OCI-LY7 (cell line): ENCODE measurements at regions not wholly inside any gene's neighbourhood (a gene's known extent, or its start where the extent isn't known, plus 50 kb on each side); places are given as distances from the start of the nearest gene placed in this dataset.

ENCODE experiments used
- BruUV-seq: library from RNA; stranded (reverse); fragments of 400-500 nt; replicated peaks from 2 replicates; lab custom pipeline; 2021; lab: Mats Ljungman, UMichigan
- CTCF ChIA-PET: fragments of 300-600 bp; sonication (Branson Sonifier 250); formaldehyde crosslinking; loops from one replicate; lab custom pipeline; 2022; ENCODE audit warnings: antibody characterized with exemption; ENCODE audit not compliant: unreplicated experiment; lab: Charles Lee
- POLR2A ChIA-PET: fragments of 300-600 bp; sonication (Branson Sonifier 250); formaldehyde crosslinking; loops from one replicate; lab custom pipeline; 2022; ENCODE audit warnings: antibody characterized with exemption; lab: Charles Lee
- DNase-seq: peaks from one replicate; pipeline ENCODE4 v3.0.0-alpha.2; 2015; ENCODE audit warnings: low spot score
- H2AFZ ChIP-seq: fragments of 200-600 bp; sonication (generic), shearing (Covaris generic); 2 replicates; pipeline ENCODE4 v1.6.1; 2014; ENCODE audit warnings: mild to moderate bottlenecking, antibody characterized with exemption, low read length, moderate library complexity
- H3K27ac ChIP-seq: fragments of 200-600 bp; sonication (generic); 2 replicates; pipeline ENCODE4 v1.5.1; 2014; ENCODE audit warnings: mixed run types, low read depth, mild to moderate bottlenecking, moderate library complexity, low read length, inconsistent platforms; ENCODE audit not compliant: poor library complexity, severe bottlenecking
- H3K36me3 ChIP-seq: fragments of 200-600 bp; sonication (generic); 2 replicates; pipeline ENCODE4 v1.6.1; 2014; ENCODE audit warnings: mild to moderate bottlenecking, antibody characterized with exemption, low read length, moderate library complexity, mixed read lengths; ENCODE audit not compliant: insufficient read depth
- H3K4me1 ChIP-seq: fragments of 200-600 bp; sonication (generic); 2 replicates; pipeline ENCODE4 v1.5.1; 2014; ENCODE audit warnings: mild to moderate bottlenecking, low read length; ENCODE audit not compliant: insufficient read depth, poor library complexity, severe bottlenecking
- H3K4me2 ChIP-seq: fragments of 200-600 bp; sonication (generic); 2 replicates; pipeline ENCODE4 v1.6.1; 2014; ENCODE audit warnings: mild to moderate bottlenecking, low read length
- H3K4me3 ChIP-seq: fragments of 200-600 bp; sonication (generic); 2 replicates; pipeline ENCODE4 v1.5.1; 2014; ENCODE audit warnings: mild to moderate bottlenecking, low read depth, low read length; ENCODE audit not compliant: poor library complexity, severe bottlenecking
- H3K79me2 ChIP-seq: fragments of 200-600 bp; sonication (generic); 2 replicates; pipeline ENCODE4 v1.6.1; 2016; ENCODE audit warnings: low read depth, mild to moderate bottlenecking, low read length, moderate library complexity, mixed read lengths; ENCODE audit not compliant: insufficient read depth
- H3K9me2 ChIP-seq: fragments of 200-600 bp; sonication (generic); 2 replicates; pipeline ENCODE4 v1.6.1; 2016; ENCODE audit warnings: mild to moderate bottlenecking, low read length, mixed read lengths; ENCODE audit not compliant: insufficient read depth
- H3K9me3 ChIP-seq: fragments of 200-600 bp; sonication (generic); 2 replicates; pipeline ENCODE4 v1.6.1; 2014; ENCODE audit warnings: mild to moderate bottlenecking, mixed run types, low read length, mixed read lengths
- H4K20me1 ChIP-seq: fragments of 200-600 bp; sonication (generic); 2 replicates; pipeline ENCODE4 v1.6.1; 2014; ENCODE audit warnings: mild to moderate bottlenecking, antibody characterized with exemption, low read length, moderate library complexity, mixed read lengths; ENCODE audit not compliant: insufficient read depth
- CTCF ChIP-seq: fragments of 200-600 bp; sonication (generic); conservative IDR thresholded peaks from 2 replicates; pipeline ENCODE4 v1.5.1; 2014; ENCODE audit warnings: mild to moderate bottlenecking, antibody characterized with exemption, low read length, moderate library complexity, mixed read lengths
- EZH2phosphoT487 ChIP-seq: fragments of 200-600 bp; sonication (generic); IDR thresholded peaks from 2 replicates; pipeline ENCODE4 v1.6.1; 2018; ENCODE audit warnings: low read depth, borderline replicate concordance, mild to moderate bottlenecking, mixed run types, antibody characterized with exemption, low read length, moderate library complexity, mixed read lengths
- intact Hi-C: fragments of 100-400 bp; cut with micrococcal nuclease; formaldehyde crosslinking; loops from one replicate; pipeline ENCODE4 v1.10.0; 2022; ENCODE audit not compliant: unreplicated experiment

GRCh38 chr4:26105815-26106699 is 192.0 kb downstream of the SMIM20 start:
- Histone ChIP-seq H3K9me2 (no peaks in the 10 kb centered on the region), H3K79me2 (no peaks in the 10 kb centered on the region), H2AFZ (no peak overlapping the region), H3K9me3 (no peaks in the 10 kb centered on the region), H3K4me3 (no peak overlapping the region), H3K4me1 (no peaks in the 10 kb centered on the region), H3K36me3 (no peaks in the 10 kb centered on the region), H4K20me1 (no peaks in the 10 kb centered on the region), H3K27ac (no peak overlapping the region), H3K4me2 (no peak overlapping the region)
- no TSS peak for BruUV-seq
- ChIA-PET POLR2A (interaction anchor here (1.7 kb wide), 1 partner anchor 19 kb away, joined by 5 read pairs; no protein-coding TSS in a partner anchor), CTCF (no interaction called here)
- TF ChIP-seq CTCF (no peak), EZH2phosphoT487 (no peak)
- no peak for DNase-seq
- intact Hi-C loops: no loop called here

DNA sequence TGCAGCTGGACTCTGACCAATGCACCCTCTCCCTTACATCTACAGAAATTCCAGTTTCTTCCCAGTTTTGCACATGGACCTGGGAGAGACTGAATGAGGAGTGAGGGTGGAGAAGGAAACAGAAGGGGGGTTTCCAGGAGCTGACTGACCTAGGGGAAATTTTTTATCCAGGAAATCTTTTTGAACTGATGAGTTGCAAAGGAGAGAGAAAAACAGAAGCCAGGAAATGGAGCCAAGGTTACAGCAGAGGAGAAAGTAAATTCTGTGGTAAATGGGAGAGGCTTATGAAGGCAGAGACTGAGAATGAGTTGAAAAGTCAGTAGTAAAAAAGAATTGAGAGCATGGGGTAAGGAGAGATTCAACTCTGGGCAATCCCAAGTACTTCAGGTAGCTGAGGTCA is 192.8 kb downstream of the SMIM20 start:
- no peaks in the 10 kb centered on the region for H4K20me1 ChIP-seq

More for the DNA sequence above, 192.8 kb downstream of the SMIM20 start:
- H3K9me3 ChIP-seq: no peaks in the 10 kb centered on the region
- DNase-seq: no peak
- no peak overlapping the region for H2AFZ ChIP-seq
- no peak overlapping the region for H3K27ac ChIP-seq
- TF ChIP-seq CTCF (no peak), EZH2phosphoT487 (no peak)
- no peaks in the 10 kb centered on the region for H3K4me1 ChIP-seq
- H3K4me2 ChIP-seq: no peak overlapping the region
- no TSS peak for BruUV-seq
- POLR2A ChIA-PET: no interaction called here
- no peak overlapping the region for H3K4me3 ChIP-seq
- CTCF ChIA-PET: no interaction called here
- H3K36me3 ChIP-seq: no peaks in the 10 kb centered on the region
- no peaks in the 10 kb centered on the region for H3K9me2 ChIP-seq
- no peaks in the 10 kb centered on the region for H3K79me2 ChIP-seq
- intact Hi-C loops: no loop called here
